Stimulated activated CD4-positive, alpha-beta T cell treated with anti-CD3 and anti-CD28 coated beads, Interleukin-15, amount 100 ng/mL, for 24 hours (primary cell): ENCODE measurements at regions not wholly inside any gene's neighbourhood (a gene's known extent, or its start where the extent isn't known, plus 50 kb on each side); places are given as distances from the start of the nearest gene placed in this dataset.
"Not testable (repeated sequence)": the region's sequence is repeated elsewhere in the genome, so short reads cannot be mapped to it uniquely, and the experiment has no call there.

Experiments used
- DNase-seq: peaks from one replicate; pipeline ENCODE4 v3.0.0-alpha.2; 2020

GRCh38 chr18:40168026-40168425, 1787.0 kb upstream of the PIK3C3 start:
- DNase-seq: no peak

GRCh38 chr18:40163254-40163653, 1791.8 kb upstream of the PIK3C3 start:
- DNase-seq: no peak

DNA sequence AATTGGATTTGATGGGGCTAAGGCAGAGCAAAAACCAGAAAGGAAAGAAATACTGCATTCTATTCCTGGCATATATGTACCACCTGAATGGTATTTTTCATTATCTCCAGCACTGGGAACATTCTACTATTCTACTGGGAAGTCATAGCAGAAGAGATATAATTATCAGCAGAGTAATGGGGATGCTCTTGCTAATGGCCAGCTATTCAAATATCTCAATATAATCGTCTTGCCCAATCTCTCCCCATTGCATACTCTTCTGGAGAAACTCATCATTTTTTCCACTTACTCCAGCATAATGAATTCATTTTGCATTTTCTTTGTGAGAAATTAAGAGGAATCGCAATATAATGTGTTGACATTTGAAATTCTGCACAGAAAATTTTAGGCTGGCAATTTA, 1794.7 kb upstream of the PIK3C3 start:
- DNase-seq: no peak

DNA sequence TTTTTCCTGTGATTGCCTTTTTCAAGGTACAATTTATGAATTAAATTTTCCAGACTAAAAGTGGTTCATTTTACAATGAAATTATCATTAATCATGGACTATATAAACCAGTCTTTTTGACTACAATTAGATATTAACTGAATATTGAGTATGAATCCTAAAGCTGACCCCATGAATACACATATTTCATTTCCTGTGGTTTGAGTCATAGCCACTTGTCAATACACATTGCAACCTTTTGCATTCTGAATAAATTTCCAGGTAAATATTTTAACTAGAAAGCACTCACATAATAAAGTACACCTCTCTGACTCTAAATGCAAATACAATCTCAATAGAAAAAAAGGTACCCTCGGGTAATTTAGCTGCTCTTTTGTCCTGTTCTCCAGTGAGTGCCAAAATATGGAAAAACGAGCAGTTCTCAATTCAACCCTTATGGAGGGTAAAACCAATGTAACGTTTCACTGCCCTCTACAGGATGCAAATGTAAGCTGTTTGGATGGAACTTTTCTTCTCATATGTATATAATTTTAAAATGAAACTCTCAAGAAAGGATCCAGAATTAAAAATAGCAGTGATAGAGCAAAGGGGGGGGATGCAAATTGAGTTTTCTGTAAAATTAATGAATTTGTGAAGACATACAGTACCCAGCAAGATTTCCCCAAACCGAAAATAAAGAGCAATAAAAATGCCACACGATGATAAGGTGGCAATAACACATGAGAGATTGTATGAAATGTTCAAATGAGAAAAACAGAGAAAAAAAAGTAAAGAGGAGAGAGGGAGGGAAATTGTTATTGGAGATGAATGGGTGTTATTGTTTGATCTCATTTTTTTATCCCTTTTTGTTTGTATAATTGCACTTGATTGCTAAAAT, 1795.7 kb upstream of the PIK3C3 start:
- no peak for DNase-seq

DNA sequence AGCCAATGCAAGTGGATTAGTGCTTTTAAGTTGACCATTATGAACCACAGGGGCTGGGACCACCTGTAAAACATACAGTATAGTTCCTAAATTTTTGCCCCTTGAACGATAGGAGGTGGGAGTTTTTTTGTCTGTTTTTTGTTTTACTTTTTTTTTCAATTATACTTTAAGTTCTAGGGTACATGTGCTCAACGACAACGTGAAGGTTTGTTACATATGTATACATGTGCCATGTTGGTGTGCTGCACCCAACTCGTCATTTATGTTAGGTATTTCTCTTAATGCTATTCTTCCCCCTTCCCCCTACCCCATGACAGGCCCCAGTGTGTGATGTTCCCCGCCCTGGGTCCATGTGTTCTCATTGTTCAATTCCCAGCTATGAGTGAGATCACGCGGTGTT, 1797.9 kb upstream of the PIK3C3 start:
- no peak for DNase-seq

DNA sequence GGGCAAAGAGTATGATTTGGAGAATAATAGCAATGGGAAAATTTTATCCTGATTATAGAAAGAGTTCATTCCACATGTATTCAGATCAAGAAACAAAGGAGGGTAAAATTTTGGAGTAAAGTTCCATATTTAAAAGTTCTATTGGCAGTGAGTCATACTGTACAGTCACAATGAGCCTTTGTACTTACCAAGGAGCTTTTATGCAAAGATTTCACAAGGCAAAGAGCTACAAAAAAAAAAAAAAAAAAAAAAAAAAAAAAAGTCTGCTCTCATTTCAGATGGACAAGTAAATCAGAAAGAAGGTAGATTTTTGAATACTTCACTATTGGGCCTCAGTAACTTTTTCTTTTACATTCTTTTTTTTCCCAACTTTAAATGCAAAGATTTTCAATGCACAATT, 1802.2 kb upstream of the PIK3C3 start:
- DNase-seq: no peak

DNA sequence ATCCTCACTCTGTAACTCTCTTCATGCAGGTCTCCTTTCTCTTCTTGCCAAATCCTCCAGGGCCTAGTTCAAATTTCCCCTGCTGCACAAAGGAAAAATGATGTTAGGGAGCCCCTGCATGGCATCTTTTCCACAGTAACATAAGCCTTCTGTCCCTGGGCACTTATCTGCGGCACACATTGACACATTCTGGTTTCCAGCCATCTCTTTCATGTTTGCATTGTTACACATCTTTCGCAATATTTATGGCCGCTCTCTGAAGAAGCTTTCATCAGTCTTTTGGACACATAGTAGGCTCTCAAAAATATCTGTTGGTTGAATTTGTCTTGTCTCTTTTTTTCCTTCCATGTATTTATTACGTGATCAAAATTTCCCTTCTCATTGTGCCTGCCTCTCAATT, 1806.1 kb upstream of the PIK3C3 start:
- no peak for DNase-seq

DNA sequence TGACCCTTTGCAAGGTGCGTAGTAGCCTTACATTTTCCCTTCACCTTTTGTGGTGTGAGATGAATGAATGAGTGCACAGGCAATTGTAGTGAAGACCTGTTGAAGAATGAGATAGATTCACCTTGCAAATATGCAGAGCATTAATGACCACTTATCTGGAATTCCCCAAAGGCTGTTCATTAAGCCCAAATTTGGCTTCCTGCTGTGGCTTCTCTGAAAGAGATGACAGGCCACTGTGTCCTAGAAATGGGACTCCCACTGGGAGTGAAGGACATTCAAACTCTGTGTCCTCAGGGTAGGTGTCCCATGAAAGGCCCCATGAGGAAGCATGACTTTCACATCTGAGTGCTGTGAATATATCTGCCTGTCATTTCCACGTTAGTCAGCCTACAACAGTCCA, 1821.8 kb upstream of the PIK3C3 start:
- no peak for DNase-seq

- not testable (repeated sequence) for DNase-seq
These were observed 1822.6 kb upstream of the PIK3C3 start for GRCh38 chr18:40132438-40132837.

GRCh38 chr18:40124107-40124506, 1830.9 kb upstream of the PIK3C3 start:
- no peak for DNase-seq

DNA sequence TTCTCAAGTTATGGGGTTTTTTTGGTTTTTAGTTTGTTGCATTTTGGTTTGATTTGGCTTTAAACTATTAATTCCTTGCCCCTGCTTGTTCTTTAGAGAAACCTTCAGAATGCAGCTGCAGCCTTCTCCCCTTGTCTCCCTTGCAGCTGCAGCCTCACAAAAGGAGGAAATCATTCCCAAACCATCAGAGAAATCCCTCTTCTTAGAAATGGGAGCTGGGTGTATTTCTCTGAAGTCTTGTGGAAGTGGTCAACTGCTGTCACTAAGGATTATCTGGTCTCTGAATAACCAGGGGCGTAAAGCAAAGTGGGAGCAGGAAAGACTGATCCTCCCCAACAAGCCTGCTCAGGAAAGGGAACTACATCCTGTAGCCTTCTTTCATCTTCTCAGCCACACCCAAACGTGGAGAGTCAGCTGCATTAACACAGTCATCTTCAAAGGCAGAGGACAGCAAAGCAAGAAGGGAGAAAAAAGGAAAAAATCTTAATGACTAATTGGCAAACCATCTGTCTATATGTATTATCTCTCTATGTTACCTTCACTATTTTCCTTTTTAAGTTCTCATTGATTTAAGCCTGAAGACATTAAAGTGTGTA, 1834.1 kb upstream of the PIK3C3 start:
- DNase-seq: no peak

DNA sequence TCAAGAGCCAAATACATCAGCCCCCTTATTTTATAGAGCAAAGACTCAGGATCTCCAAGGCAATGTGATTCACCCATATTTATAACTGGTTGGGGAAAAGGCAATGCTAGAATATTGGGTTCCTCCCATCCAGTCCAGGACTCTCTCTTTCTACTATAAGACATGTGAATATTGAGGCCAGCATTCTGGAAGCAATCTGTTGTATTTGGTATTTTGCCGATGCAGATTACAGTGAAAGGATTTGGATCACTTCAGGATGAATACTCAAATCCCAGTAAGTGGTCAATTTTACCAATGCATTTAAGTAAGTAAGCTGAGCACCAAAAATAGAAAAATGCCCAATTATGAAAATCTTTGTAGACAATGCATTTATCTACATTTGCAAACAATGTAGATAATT, 1834.7 kb upstream of the PIK3C3 start:
- DNase-seq: no peak

- not testable (repeated sequence) for DNase-seq
These were observed 1835.5 kb upstream of the PIK3C3 start for GRCh38 chr18:40119581-40119980.

DNA sequence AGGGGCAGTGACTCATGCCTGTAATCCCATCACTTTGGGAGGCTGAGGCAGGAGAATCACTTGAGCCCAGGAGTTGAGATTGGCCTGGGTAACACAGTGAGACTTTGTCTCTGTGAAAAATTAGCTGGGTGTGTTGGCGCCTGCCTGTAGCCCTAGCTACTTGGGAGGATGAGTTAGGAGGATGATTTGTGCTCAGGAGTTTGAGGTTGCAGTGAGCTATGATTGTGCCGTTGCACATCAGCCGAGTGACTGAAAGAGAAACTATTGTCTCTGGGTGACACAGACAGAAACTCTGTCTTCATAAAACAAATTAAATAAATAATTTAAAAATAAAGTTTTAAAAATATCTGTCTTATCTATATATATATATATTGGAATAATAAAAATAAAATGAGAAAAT, 1844.6 kb upstream of the PIK3C3 start:
- no peak for DNase-seq

- DNase-seq: no peak
These were observed 1845.6 kb upstream of the PIK3C3 start for GRCh38 chr18:40109252-40110049.

DNA sequence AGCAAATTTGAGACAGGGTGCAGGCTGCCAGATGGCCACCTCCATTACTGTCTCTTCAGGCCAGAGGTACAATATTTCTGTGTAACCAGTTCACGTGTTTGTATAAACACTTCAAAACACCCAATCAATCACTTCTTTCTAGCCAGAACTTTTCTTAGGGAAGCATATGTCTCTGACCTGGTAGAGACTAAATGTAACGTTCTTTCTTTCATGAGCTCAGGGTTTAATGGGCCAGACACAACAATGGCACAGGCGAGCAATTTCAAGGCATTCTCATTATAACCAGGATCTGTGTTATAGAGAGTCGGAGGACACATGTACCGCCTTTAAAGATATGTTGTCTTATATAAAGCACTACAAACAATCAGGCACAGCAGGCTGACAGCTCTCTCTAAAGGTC, 1846.4 kb upstream of the PIK3C3 start:
- DNase-seq: no peak

GRCh38 chr18:40102903-40103302, 1852.1 kb upstream of the PIK3C3 start:
- no peak for DNase-seq

- DNase-seq: no peak
These were observed 1855.4 kb upstream of the PIK3C3 start for GRCh38 chr18:40099641-40100040.

DNA sequence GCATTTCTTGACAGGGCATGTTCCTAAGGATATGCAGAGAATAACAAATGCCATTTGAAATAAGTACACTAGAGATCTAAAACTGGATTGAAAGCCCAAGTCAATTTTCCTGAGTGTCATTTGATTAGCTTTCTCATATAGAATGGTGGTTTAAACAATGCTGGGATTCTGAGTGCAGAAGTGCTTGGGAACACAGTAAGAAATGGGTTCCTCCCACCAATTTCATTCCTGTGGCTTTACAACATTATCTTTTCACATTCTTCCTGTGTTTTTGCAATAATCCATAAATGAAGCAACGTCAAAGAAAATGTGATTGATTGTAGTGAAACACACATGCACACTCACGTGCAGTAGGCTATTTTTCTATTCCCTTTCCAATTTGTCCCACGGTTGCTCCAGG, 1858.4 kb upstream of the PIK3C3 start:
- DNase-seq: no peak

GRCh38 chr18:40094441-40094840, 1860.6 kb upstream of the PIK3C3 start:
- DNase-seq: no peak

- DNase-seq: no peak
These were observed 1866.9 kb upstream of the PIK3C3 start for GRCh38 chr18:40088130-40088529.

GRCh38 chr18:40079786-40080185, 1875.2 kb upstream of the PIK3C3 start:
- no peak for DNase-seq

DNA sequence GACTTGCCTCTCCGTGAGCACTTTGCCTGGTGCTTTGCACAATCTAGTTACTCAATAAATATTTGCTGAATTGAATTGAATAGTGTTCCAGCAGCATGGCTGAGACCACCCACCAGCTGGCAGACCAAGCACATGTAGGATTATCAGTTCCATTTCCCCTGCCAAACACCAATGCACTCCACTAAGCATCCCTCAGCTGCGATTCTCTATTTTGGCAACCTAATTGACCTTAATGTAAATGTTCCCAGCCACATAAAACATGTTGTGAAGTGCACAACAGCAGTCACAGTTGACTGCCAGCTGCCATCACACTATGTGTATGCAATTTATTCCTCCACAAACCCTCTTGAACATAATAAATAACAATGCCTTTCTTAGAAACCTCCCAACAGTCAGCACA, 1879.4 kb upstream of the PIK3C3 start:
- DNase-seq: no peak

GRCh38 chr18:40072761-40073160, 1882.3 kb upstream of the PIK3C3 start:
- no peak for DNase-seq
